ENCODE measurements at regions not wholly inside any gene's neighbourhood (a gene's known extent, or its start where the extent isn't known, plus 50 kb on each side); places are given as distances from the start of the nearest gene placed in this dataset.

GRCh38 chr2:12881952-12882351, 165.2 kb downstream of the TRIB2 start:
- POLR2A ChIA-PET = no interaction called here
- no peak for DNase-seq (ENCODE audit: low spot score)
- intact Hi-C loops (cut with micrococcal nuclease; ENCODE audit: unreplicated experiment) (no loop called here), in situ Hi-C loops (cut with HindIII; ENCODE audit: extremely low pct_ligation_motif_present, low pct_unique_long_range_greater_than_20kb) (no loop called here)
- H3K9me3 ChIP-seq (ENCODE audit: low read length) = peaks cover 10% of the 10 kb centered on the region; the same call in 1 of the 2 replicates
- H3K27ac ChIP-seq (ENCODE audit: extremely low read length, insufficient read depth, low read length) = no peak overlapping the region
- no TSS peak for BruUV-seq (replicated peaks)
- H3K9ac ChIP-seq (ENCODE audit: insufficient read depth, low read depth, low read length) = no peak overlapping the region
- H3K36me3 ChIP-seq (replicated peaks in 1 of 2; ENCODE audit: control insufficient read depth in 1 of 2, insufficient read depth in 2 of 2, low read length in 2 of 2) = no peaks in the 10 kb centered on the region
- ATAC-seq = no peak
- TF ChIP-seq, protein P1, sequence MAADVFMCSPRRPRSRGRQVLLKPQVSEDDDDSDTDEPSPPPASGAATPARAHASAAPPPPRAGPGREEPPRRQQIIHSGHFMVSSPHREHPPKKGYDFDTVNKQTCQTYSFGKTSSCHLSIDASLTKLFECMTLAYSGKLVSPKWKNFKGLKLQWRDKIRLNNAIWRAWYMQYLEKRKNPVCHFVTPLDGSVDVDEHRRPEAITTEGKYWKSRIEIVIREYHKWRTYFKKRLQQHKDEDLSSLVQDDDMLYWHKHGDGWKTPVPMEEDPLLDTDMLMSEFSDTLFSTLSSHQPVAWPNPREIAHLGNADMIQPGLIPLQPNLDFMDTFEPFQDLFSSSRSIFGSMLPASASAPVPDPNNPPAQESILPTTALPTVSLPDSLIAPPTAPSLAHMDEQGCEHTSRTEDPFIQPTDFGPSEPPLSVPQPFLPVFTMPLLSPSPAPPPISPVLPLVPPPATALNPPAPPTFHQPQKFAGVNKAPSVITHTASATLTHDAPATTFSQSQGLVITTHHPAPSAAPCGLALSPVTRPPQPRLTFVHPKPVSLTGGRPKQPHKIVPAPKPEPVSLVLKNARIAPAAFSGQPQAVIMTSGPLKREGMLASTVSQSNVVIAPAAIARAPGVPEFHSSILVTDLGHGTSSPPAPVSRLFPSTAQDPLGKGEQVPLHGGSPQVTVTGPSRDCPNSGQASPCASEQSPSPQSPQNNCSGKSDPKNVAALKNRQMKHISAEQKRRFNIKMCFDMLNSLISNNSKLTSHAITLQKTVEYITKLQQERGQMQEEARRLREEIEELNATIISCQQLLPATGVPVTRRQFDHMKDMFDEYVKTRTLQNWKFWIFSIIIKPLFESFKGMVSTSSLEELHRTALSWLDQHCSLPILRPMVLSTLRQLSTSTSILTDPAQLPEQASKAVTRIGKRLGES (CRISPR knock-in tag; IDR thresholded peaks at IDR 0.05; ENCODE audit: borderline replicate concordance) = no peak
- TF ChIP-seq NFYB (CRISPR knock-in tag; IDR thresholded peaks at IDR 0.05) (no peak), ARID5B (CRISPR knock-in tag; IDR thresholded peaks at IDR 0.05) (no peak), ZNF296 (CRISPR knock-in tag; conservative IDR thresholded peaks at IDR 0.05) (no peak), ZNF496 (CRISPR knock-in tag; IDR thresholded peaks at IDR 0.05; ENCODE audit: insufficient replicate concordance) (no peak), RORA (CRISPR knock-in tag; IDR thresholded peaks at IDR 0.05) (no peak), ZNF354B (CRISPR knock-in tag; IDR thresholded peaks at IDR 0.05) (no peak), KDM4B (CRISPR knock-in tag; IDR thresholded peaks at IDR 0.05) (no peak)
- TF ChIP-seq, protein P2, sequence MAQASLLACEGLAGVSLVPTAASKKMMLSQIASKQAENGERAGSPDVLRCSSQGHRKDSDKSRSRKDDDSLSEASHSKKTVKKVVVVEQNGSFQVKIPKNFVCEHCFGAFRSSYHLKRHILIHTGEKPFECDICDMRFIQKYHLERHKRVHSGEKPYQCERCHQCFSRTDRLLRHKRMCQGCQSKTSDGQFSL (CRISPR knock-in tag; IDR thresholded peaks at IDR 0.05) = no peak
- no peak overlapping the region for H3K4me3 ChIP-seq (replicated peaks in 1 of 3; ENCODE audit: insufficient read depth in 1 of 3, low read depth in 2 of 3, low read length in 3 of 3)
- H3K79me2 ChIP-seq (ENCODE audit: insufficient read depth, low read length) = no peaks in the 10 kb centered on the region
- no peak overlapping the region for H3K4me2 ChIP-seq (ENCODE audit: low read depth, low read length)
- no peaks in the 10 kb centered on the region for H3K27me3 ChIP-seq (ENCODE audit: control insufficient read depth in 1 of 2, insufficient read depth in 2 of 2, low read length in 2 of 2)
- H4K20me1 ChIP-seq (ENCODE audit: insufficient read depth, low read length) = no peaks in the 10 kb centered on the region
- 59% methylated on average over 7 of the region's 7 CpGs for WGBS (ENCODE audit: low lambda C conversion rate)
- CTCF ChIA-PET (ENCODE audit: low intra/inter-chr PET ratio, low total read pairs) = no interaction called here
- no peak overlapping the region for H2AFZ ChIP-seq (ENCODE audit: low read length)
- no peak for FAIRE-seq
- no peaks in the 10 kb centered on the region for H3K4me1 ChIP-seq (ENCODE audit: insufficient read depth, low read length)

Data from HepG2 (cell line).